Lung (tissue), 11 donors: ENCODE measurements at regions not wholly inside any gene's neighbourhood (a gene's known extent, or its start where the extent isn't known, plus 50 kb on each side); places are given as distances from the start of the nearest gene placed in this dataset.

Experiments
- ATAC-seq: fragments of 200-7000 bp; cut with Tn5 transposase; one replicate; pipeline ENCODE4 v1.9.1; 2020; ENCODE audit warnings: moderate number of reproducible peaks; ENCODE audit not compliant: insufficient read depth, low FRiP score
- DNase-seq, 3 donors: peaks; one replicate each; pipeline ENCODE4 v3.0.0-alpha.2; 2013 to 2017
- H3K27ac ChIP-seq, 2 donors: one replicate each; pipeline ENCODE4 v1.5.1; 2013; ENCODE audit warnings: mild to moderate bottlenecking in 2 of 2, moderate library complexity in 2 of 2, control low read depth in 1 of 2, inconsistent platforms in 1 of 2, low read depth in 1 of 2, low read length in 1 of 2
- H3K27me3 ChIP-seq, 3 donors: one replicate each; pipeline ENCODE4 v1.5.1; 2013; ENCODE audit warnings: low read length in 2 of 3; ENCODE audit not compliant: control insufficient read depth in 3 of 3, insufficient read depth in 3 of 3
- H3K36me3 ChIP-seq, 4 donors: one replicate each; pipeline ENCODE4 v1.5.1; 2013; ENCODE audit warnings: low read length in 4 of 4, mild to moderate bottlenecking in 1 of 4, moderate library complexity in 1 of 4; ENCODE audit not compliant: control insufficient read depth in 4 of 4, insufficient read depth in 4 of 4
- H3K4me1 ChIP-seq, 5 donors: one replicate each; pipeline ENCODE4 v1.5.1; 2013; ENCODE audit warnings: low read length in 5 of 5, mild to moderate bottlenecking in 2 of 5, moderate library complexity in 1 of 5; ENCODE audit not compliant: control insufficient read depth in 5 of 5, insufficient read depth in 5 of 5
- H3K4me3 ChIP-seq: one replicate; pipeline ENCODE4 v1.5.1; 2013; ENCODE audit warnings: mild to moderate bottlenecking, control low read depth, moderate library complexity
- H3K9ac ChIP-seq, 2 donors: one replicate each; pipeline ENCODE4 v1.5.1; 2013; ENCODE audit warnings: low read length in 2 of 2, control low read depth in 1 of 2; ENCODE audit not compliant: insufficient read depth in 1 of 2
- H3K9me3 ChIP-seq, 4 donors: one replicate each; pipeline ENCODE4 v1.5.1; 2013; ENCODE audit warnings: low read length in 3 of 4, mild to moderate bottlenecking in 1 of 4, moderate library complexity in 1 of 4; ENCODE audit not compliant: control insufficient read depth in 4 of 4, insufficient read depth in 3 of 4
- CTCF ChIP-seq: IDR thresholded peaks from 2 replicates; pipeline ENCODE4 v1.5.1; 2012; ENCODE audit warnings: mild to moderate bottlenecking; ENCODE audit errors: control extremely low read depth, extremely low read depth
- WGBS, 2 donors: extraction: QIAGEN DNeasy Blood & Tissue Kit; methylation state at CpG; one replicate each; pipeline ENCODE4 v1.1.7; 2013; 5-methylcytosine and 5-hydroxymethylcytosine counted together
- donor health status: control.
- donor health status: control.
- donor health status: Bipolar disorder and iron deficiency.
- donor health status: healthy.
- donor health status: DM: yes; HTN: yes; CAD: no.

GRCh38 chr5:168047043-168047668, 244.3 kb upstream of the WWC1 start:
- DNase-seq (peak; percentile 40 to 63 (median 55)), ATAC-seq (no peak)
- H3K4me3 ChIP-seq, result no peak overlapping the region
- peaks cover 0 to 3% (median 0%) of the 10 kb centered on the region in 4 donors for H3K9me3 ChIP-seq
- H3K27me3 ChIP-seq, result no peaks in the 10 kb centered on the region
- no peak overlapping the region for H3K9ac ChIP-seq
- WGBS, 2 donors, result 45 to 47% methylated on average over 10 to 11 of the region's 11 CpGs
- peak overlapping the region in 1 of 2 donors; percentile 53 for H3K27ac ChIP-seq
- no peak for TF ChIP-seq CTCF
- no peaks in the 10 kb centered on the region for H3K36me3 ChIP-seq
- peaks cover 0 to 13% (median 4%) of the 10 kb centered on the region in 5 donors for H3K4me1 ChIP-seq

- TF ChIP-seq CTCF, result no peak
- H3K4me1 ChIP-seq, result peaks cover 0 to 12% (median 4%) of the 10 kb centered on the region in 5 donors
- peak in 1 of 3 donors; percentile 25 for DNase-seq
- WGBS, 2 donors, result 32 to 35% methylated on average over 1 of the region's 1 CpG
- H3K9me3 ChIP-seq, result peaks cover 0 to 3% (median 0%) of the 10 kb centered on the region in 4 donors
- no peaks in the 10 kb centered on the region for H3K36me3 ChIP-seq
- H3K27me3 ChIP-seq, result no peaks in the 10 kb centered on the region
- no peak overlapping the region for H3K9ac ChIP-seq
- no peak overlapping the region for H3K27ac ChIP-seq
- no peak overlapping the region for H3K4me3 ChIP-seq
- ATAC-seq, result no peak
Observed at GRCh38 chr5:168047669-168048111, 243.8 kb upstream of the WWC1 start.

- H3K27me3 ChIP-seq, result no peaks in the 10 kb centered on the region
- H3K9ac ChIP-seq, result no peak overlapping the region
- no peak overlapping the region for H3K27ac ChIP-seq
- no peak overlapping the region for H3K4me3 ChIP-seq
- ATAC-seq (no peak), DNase-seq (no peak)
- no peaks in the 10 kb centered on the region for H3K36me3 ChIP-seq
- peaks cover 0 to under 1% (median 0%) of the 10 kb centered on the region in 4 donors for H3K9me3 ChIP-seq
- TF ChIP-seq CTCF, result no peak
- WGBS, 2 donors, result 83 to 95% methylated on average over 1 of the region's 1 CpG
- H3K4me1 ChIP-seq, result peaks cover 0 to 14% (median 6%) of the 10 kb centered on the region in 5 donors
Observed at GRCh38 chr5:168048486-168048885, 243.0 kb upstream of the WWC1 start.
